NCI-H2171 (cell line): ENCODE measurements at regions not wholly inside any gene's neighbourhood (a gene's known extent, or its start where the extent isn't known, plus 50 kb on each side); places are given as distances from the start of the nearest gene placed in this dataset.
"Not testable (repeated sequence)": the region's sequence is repeated elsewhere in the genome, so short reads cannot be mapped to it uniquely, and the experiment has no call there.

ENCODE experiments used
- DNase-seq: peaks from one replicate; lab custom pipeline; 2025; lab: John Stamatoyannopoulos, UW

GRCh38 chr19:30864391-30865215 is 484.6 kb downstream of the TSHZ3 start:
- DNase-seq, result no peak

- no peak for DNase-seq
These were observed 486.4 kb downstream of the TSHZ3 start for GRCh38 chr19:30862876-30863275.

DNA sequence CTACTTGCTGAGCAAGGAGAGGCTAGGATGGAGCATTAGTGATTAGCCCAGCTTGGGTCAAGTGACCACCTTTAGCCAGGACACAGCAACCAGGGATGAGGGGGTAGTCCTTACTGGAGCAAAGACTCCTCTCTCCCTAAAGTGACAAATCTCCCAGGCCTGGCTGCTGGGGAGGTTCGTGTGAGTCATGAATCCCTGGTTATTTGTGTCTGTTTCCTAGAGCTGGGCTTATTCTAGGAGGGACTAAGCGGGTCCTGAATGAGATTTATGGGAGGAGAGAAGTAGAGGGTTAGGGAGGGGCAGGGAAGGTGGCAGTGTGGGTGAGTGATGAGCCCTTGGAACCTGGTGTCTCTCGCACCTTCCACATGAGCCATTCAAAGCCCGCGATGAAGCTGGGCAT is 487.3 kb downstream of the TSHZ3 start:
- DNase-seq, result no peak

- no peak for DNase-seq
These were observed 485.8 kb downstream of the ZNF536 start for GRCh38 chr19:30857966-30858490.

DNA sequence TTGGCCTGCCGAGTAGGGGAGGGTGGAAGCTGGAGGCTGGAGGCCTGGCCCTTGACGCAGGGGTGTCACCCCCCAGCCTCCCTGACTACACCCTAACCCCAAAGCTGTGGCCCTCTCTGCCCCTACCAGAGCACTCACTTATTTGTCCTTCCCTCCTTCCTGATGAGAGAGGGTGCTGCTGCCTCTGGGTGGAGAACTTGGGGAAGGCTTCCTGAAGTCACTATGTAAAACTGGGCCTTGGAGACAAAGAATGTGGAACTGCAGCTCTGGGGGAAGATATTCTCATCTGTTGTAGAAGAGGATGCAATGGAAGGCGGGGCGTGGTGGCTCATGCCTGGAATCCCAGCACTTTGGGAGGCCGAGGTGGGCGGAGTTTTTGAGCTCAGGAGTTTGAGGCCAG is 485.2 kb downstream of the ZNF536 start:
- DNase-seq, result no peak

DNA sequence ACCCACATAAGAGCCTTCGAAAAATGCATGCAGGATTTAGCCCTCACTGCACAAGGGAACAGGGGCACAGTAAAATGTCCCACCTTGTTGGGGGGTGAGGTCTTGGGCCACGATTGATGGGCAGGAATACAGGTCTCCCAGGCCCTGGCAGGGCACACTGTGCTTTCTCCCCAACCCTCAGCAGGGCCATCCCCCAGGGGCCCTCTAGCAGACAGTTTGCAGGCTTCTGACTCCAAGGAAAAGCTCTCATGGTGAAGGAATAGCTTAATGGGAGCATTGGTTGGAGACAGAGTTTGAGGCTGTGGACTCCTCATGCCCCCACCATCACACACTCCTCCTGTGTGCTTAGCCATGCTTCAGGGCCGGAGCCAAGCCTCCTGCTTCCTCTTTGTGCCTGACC is 484.6 kb downstream of the ZNF536 start:
- DNase-seq, result no peak

- no peak for DNase-seq
These were observed 484.2 kb downstream of the ZNF536 start for GRCh38 chr19:30856376-30856775.

- no peak for DNase-seq
These were observed 483.3 kb downstream of the ZNF536 start for GRCh38 chr19:30855442-30855841.

GRCh38 chr19:30854661-30855060 is 482.5 kb downstream of the ZNF536 start:
- DNase-seq, result no peak

GRCh38 chr19:30854207-30854606 is 482.0 kb downstream of the ZNF536 start:
- DNase-seq, result no peak

DNA sequence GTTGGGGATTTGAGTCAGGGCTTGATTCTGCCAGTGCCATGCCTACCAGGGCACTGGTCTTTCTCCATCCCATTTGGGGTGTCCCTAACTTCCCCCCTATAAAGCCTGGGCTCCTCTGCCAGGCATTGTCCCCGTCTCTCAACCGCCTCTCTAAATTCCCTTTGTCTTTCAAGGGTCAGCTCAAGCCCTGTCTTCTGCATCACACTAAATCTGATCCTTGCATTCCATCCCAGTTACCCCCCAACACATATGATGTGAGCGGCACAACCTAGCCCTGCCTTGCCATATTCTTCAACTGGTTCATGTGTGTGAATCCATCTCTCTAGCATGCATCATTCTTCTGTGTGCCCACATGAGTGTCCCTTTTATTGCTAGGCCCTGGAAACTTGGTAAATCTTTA is 480.9 kb downstream of the ZNF536 start:
- no peak for DNase-seq

DNA sequence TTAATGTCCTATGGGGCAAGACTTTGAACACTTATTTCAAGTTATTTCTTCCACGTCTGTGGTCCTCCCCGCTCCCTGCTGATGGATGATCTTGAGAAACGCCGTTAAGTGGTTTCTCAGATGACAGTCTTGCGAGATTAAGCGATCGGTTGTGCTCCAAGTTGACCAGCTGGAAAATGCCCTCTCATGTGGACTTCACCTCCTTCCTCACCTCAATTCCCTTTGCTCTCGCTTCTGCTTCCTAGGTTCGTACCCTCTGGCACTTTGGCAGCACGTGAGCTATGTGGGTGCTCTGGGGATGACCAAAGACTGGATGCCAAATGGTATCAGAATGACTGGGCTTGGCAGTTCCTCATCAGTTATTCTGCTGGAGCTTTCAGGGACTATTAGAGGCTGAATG is 480.0 kb downstream of the ZNF536 start:
- DNase-seq, result no peak

DNA sequence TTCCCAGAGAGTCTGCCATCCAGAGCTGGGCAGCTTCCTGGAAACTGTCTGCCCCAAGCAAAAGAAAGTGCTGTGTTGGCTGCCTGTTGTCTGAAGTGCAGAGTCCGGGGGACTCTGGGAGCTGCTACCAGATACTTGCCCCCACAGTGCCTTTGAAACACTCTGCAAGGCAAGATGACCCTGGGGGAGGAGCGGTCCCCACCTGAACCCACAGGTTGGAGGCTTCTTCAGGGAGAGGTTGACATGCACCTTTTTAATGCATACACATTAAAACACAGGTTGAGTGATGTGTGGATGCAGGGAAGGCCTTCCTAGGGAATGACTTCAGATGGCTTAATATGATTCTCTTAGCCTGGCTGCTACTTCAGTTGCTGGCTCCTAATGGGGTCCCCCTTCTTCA is 479.5 kb downstream of the ZNF536 start:
- no peak for DNase-seq

DNA sequence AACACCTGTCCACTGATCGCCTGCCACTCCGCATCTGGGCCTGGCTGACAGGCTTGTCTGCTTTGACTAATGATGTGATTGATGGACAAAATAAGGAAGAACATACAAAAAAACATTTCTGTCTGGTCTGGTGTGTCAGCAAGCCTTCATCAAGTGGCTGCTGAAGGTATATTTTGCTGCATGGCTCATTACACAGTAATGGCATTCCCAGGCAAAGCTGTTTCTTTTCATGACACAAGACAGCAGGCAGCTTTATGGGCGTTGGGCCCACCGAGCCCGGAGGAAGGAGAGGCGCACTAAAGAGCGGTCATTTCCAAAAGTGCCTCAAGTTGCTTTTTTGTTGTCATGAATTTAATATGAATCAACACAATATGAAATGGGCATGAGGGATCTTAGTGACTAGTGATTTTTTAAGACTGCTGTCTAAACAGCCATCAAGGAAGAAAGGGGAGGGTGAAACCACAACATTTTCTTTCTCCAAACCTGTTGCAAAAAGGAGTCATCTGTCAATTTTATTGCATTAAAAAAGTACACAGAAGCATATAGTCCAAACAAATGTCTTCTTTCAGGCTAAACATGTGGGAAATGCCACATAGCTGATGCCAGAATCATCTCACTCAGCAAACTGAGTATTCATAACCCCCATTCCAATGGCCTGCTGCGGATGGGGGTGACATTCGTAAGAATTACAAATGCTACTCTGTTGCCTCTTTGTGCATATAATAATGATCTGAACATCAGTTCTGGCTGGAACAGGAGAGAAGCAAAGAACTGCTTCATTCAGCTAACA is 476.6 kb downstream of the ZNF536 start:
- no peak for DNase-seq

DNA sequence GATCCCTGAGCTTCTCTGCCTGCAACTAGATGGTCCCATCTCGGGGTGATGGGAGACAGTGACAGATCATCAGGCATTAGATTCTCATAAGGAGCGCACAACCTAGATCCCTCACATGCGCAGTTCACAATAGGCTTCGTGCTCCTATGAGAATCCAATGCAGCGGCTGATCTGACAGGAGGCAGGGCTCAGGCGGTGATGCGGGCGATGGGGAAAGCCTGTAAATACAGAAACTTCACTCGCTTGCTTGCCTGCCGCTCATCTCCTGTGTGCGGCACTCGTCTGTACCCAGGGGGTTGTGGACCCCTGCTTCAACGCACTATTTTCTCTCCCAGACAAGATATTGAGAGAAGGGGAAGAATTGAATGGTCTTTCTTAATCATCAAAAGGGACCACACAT is 473.9 kb downstream of the ZNF536 start:
- no peak for DNase-seq

- no peak for DNase-seq
These were observed 470.7 kb downstream of the ZNF536 start for GRCh38 chr19:30842926-30843325.

GRCh38 chr19:30841934-30842333 is 469.8 kb downstream of the ZNF536 start:
- no peak for DNase-seq

- DNase-seq, result no peak
These were observed 458.7 kb downstream of the ZNF536 start for GRCh38 chr19:30830875-30831274.

- not testable (repeated sequence) for DNase-seq
These were observed 453.3 kb downstream of the ZNF536 start for GRCh38 chr19:30825505-30825904.

GRCh38 chr19:30824809-30825208 is 452.6 kb downstream of the ZNF536 start:
- DNase-seq, result no peak

DNA sequence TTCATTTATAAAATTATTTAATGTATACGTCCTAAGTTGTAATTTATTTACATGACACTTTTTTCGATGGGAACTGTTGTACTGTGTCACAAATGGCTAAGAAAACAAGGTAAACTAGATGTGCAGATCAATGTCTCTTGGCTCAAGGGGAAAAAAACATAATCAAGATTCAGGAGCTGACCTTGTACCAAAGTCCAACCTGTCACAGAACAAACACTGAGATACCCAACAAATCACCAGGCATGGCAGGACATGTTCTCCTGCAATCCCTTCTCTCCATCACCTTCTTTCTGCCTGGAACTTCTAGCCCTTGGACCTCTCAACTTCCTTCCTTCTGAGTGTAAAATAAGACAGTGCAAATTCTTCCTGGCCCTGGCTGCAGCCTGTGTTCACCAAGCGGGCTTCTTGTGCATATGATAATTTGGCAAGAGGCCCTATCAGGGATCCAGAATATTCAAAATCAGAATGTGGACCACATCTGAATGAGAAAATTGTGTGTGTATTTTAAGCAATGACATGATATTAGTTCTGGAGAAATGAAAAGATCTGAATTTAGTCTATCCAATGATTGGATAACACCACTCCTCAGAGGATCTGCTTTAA is 445.9 kb downstream of the ZNF536 start:
- no peak for DNase-seq

DNA sequence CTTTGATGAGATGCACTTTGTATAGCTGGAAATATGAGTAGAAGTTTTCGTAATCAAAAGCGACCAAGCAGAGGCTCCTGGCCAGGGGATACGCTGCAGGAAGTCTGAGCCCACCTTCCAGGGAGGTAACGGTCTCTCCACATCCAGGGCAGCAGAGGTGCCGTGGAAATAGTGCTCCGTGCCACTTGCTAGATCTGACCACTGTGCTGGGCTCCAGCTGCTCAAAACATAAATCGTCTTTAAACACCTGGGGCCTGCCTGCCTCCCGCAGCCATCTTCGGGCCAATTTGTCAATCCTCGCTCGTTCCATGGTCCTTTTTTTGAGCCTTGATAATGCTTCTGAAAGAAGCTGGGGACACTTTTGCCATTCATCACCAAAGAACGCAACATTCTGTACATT is 445.0 kb downstream of the ZNF536 start:
- no peak for DNase-seq
